ENCODE measurements at regions not wholly inside any gene's neighbourhood (a gene's known extent, or its start where the extent isn't known, plus 50 kb on each side); places are given as distances from the start of the nearest gene placed in this dataset.

GRCh38 chr14:51783765-51784164, 76.6 kb upstream of the GNG2 start:
- intact Hi-C loops (cut with micrococcal nuclease) = loop anchor here (5.0 to 10.0 kb wide), 4 partner anchors 131 to 831 kb away; partner anchors contain the start of gene FRMD6
- ChIA-PET RAD21 (ENCODE audit: low non-redundant PET in 1 of 2, low total read pairs in 2 of 2, uncharacterized antibody in 2 of 2, unreplicated experiment in 2 of 2) (no interaction called here), POLR2A (no interaction called here), CTCF (no interaction called here)
- no peak for ATAC-seq
- BruUV-seq (replicated peaks) = no TSS peak
- H3K4me2 ChIP-seq (ENCODE audit: low read length) = no peak overlapping the region
- H3K9ac ChIP-seq (ENCODE audit: low read length) = no peak overlapping the region
- H4K20me1 ChIP-seq (ENCODE audit: insufficient read depth) = no peaks in the 10 kb centered on the region
- H3K9me3 ChIP-seq (ENCODE audit: control insufficient read depth in 1 of 2, insufficient read depth in 1 of 2, low read depth in 1 of 2, low read length in 2 of 2) = no peaks in the 10 kb centered on the region; a peak in 1 of 4 replicates
- no peak for DNase-seq (ENCODE audit: low read depth, low spot score)
- no peaks in the 10 kb centered on the region for H3K36me3 ChIP-seq (ENCODE audit: control insufficient read depth in 1 of 2, insufficient read depth in 2 of 2, low read length in 2 of 2)
- no peak overlapping the region for H3K27ac ChIP-seq (ENCODE audit: low read depth, low read length)
- no peaks in the 10 kb centered on the region for H3K79me2 ChIP-seq (ENCODE audit: insufficient read depth, low read length)
- H2AFZ ChIP-seq (ENCODE audit: low read depth, low read length, poor library complexity, severe bottlenecking) = no peak overlapping the region
- H3K9me2 ChIP-seq (ENCODE audit: insufficient read depth) = no peaks in the 10 kb centered on the region
- no peak overlapping the region for H3K4me3 ChIP-seq (replicated peaks in 1 of 2; ENCODE audit: low read depth in 1 of 2, low read length in 2 of 2)
- H3K27me3 ChIP-seq (ENCODE audit: insufficient read depth, low read length) = peaks cover 5% of the 10 kb centered on the region; the same call in 1 of the 2 replicates
- H3K4me1 ChIP-seq (ENCODE audit: control insufficient read depth in 1 of 2, insufficient read depth in 2 of 2, low read length in 2 of 2) = peaks cover 0 to 10% of the 10 kb centered on the region in 2 experiments; a peak in 3 of 4 replicates
- TF ChIP-seq SP1 (IDR thresholded peaks at IDR 0.05; ENCODE audit: low read depth) (no peak), ZFX (IDR thresholded peaks at IDR 0.05) (no peak), CEBPB (IDR thresholded peaks at IDR 0.05; ENCODE audit: low read depth) (0 out of 2 replicates have a peak, but pooled peaks have one; percentile 22), TCF7L2 (IDR thresholded peaks at IDR 0.05; ENCODE audit: borderline replicate concordance, extremely low read depth, insufficient read depth, insufficient read length) (no peak)

- Histone ChIP-seq H4K20me1 (ENCODE audit: insufficient read depth) (no peaks in the 10 kb centered on the region), H3K27ac (ENCODE audit: low read depth, low read length) (no peak overlapping the region), H3K79me2 (ENCODE audit: insufficient read depth, low read length) (no peaks in the 10 kb centered on the region), H3K9me2 (ENCODE audit: insufficient read depth) (no peaks in the 10 kb centered on the region), H3K4me1 (ENCODE audit: control insufficient read depth in 1 of 2, insufficient read depth in 2 of 2, low read length in 2 of 2) (peaks cover 0 to 13% of the 10 kb centered on the region in 2 experiments; a peak in 3 of 4 replicates), H2AFZ (ENCODE audit: low read depth, low read length, poor library complexity, severe bottlenecking) (no peak overlapping the region), H3K4me2 (ENCODE audit: low read length) (no peak overlapping the region), H3K4me3 (replicated peaks in 1 of 2; ENCODE audit: low read depth in 1 of 2, low read length in 2 of 2) (no peak overlapping the region), H3K36me3 (ENCODE audit: control insufficient read depth in 1 of 2, insufficient read depth in 2 of 2, low read length in 2 of 2) (no peaks in the 10 kb centered on the region), H3K9ac (ENCODE audit: low read length) (no peak overlapping the region), H3K27me3 (ENCODE audit: insufficient read depth, low read length) (peaks cover 5% of the 10 kb centered on the region; the same call in 1 of the 2 replicates), H3K9me3 (ENCODE audit: control insufficient read depth in 1 of 2, insufficient read depth in 1 of 2, low read depth in 1 of 2, low read length in 2 of 2) (no peaks in the 10 kb centered on the region; a peak in 1 of 4 replicates)
- intact Hi-C loops (cut with micrococcal nuclease) = loop anchor here (5.0 to 10.0 kb wide), 4 partner anchors 132 to 832 kb away; partner anchors contain the start of gene FRMD6
- ATAC-seq (no peak), DNase-seq (ENCODE audit: low read depth, low spot score) (no peak)
- TF ChIP-seq EZH2 (IDR thresholded peaks at IDR 0.05) = no peak
- no peak for TF ChIP-seq EZH2phosphoT487 (IDR thresholded peaks at IDR 0.05; ENCODE audit: borderline replicate concordance)
- TF ChIP-seq, protein P1, sequence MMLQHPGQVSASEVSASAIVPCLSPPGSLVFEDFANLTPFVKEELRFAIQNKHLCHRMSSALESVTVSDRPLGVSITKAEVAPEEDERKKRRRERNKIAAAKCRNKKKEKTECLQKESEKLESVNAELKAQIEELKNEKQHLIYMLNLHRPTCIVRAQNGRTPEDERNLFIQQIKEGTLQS (IDR thresholded peaks at IDR 0.05) = no peak
- TF ChIP-seq JUND (IDR thresholded peaks at IDR 0.05) = no peak
- TF ChIP-seq ZNF274 (IDR thresholded peaks at IDR 0.05; ENCODE audit: low read depth, low read length) = no peak
- no peak for TF ChIP-seq POLR2A (IDR thresholded peaks at IDR 0.05; ENCODE audit: borderline replicate concordance, extremely low read depth, insufficient read depth, insufficient read length)
- no peak for TF ChIP-seq SP1 (IDR thresholded peaks at IDR 0.05; ENCODE audit: low read depth)
- TF ChIP-seq, protein P2, sequence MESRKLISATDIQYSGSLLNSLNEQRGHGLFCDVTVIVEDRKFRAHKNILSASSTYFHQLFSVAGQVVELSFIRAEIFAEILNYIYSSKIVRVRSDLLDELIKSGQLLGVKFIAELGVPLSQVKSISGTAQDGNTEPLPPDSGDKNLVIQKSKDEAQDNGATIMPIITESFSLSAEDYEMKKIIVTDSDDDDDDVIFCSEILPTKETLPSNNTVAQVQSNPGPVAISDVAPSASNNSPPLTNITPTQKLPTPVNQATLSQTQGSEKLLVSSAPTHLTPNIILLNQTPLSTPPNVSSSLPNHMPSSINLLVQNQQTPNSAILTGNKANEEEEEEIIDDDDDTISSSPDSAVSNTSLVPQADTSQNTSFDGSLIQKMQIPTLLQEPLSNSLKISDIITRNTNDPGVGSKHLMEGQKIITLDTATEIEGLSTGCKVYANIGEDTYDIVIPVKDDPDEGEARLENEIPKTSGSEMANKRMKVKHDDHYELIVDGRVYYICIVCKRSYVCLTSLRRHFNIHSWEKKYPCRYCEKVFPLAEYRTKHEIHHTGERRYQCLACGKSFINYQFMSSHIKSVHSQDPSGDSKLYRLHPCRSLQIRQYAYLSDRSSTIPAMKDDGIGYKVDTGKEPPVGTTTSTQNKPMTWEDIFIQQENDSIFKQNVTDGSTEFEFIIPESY (IDR thresholded peaks at IDR 0.05; ENCODE audit: extremely low read depth, insufficient replicate concordance, low read length) = no peak
- no peak for TF ChIP-seq SIN3A (IDR thresholded peaks at IDR 0.05; ENCODE audit: low read depth)
- TF ChIP-seq RAD21 (IDR thresholded peaks at IDR 0.05; ENCODE audit: low read depth) = no peak
- no peak for TF ChIP-seq SRF (IDR thresholded peaks at IDR 0.05; ENCODE audit: low read depth)
- no peak for TF ChIP-seq CBX3 (IDR thresholded peaks at IDR 0.05; ENCODE audit: low read depth)
- TF ChIP-seq, protein P3, sequence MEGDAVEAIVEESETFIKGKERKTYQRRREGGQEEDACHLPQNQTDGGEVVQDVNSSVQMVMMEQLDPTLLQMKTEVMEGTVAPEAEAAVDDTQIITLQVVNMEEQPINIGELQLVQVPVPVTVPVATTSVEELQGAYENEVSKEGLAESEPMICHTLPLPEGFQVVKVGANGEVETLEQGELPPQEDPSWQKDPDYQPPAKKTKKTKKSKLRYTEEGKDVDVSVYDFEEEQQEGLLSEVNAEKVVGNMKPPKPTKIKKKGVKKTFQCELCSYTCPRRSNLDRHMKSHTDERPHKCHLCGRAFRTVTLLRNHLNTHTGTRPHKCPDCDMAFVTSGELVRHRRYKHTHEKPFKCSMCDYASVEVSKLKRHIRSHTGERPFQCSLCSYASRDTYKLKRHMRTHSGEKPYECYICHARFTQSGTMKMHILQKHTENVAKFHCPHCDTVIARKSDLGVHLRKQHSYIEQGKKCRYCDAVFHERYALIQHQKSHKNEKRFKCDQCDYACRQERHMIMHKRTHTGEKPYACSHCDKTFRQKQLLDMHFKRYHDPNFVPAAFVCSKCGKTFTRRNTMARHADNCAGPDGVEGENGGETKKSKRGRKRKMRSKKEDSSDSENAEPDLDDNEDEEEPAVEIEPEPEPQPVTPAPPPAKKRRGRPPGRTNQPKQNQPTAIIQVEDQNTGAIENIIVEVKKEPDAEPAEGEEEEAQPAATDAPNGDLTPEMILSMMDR (IDR thresholded peaks at IDR 0.05 in 2 of 3, conservative IDR thresholded peaks at IDR 0.05 in 1 of 3; ENCODE audit: borderline replicate concordance in 1 of 3, insufficient read depth in 1 of 3, low read depth in 2 of 3, low read length in 2 of 3) = no peak
- no peak for TF ChIP-seq MAX (IDR thresholded peaks at IDR 0.05)
- TF ChIP-seq ELF1 (IDR thresholded peaks at IDR 0.05; ENCODE audit: borderline replicate concordance, low read depth) = no peak
- ChIA-PET RAD21 (ENCODE audit: low non-redundant PET in 1 of 2, low total read pairs in 2 of 2, uncharacterized antibody in 2 of 2, unreplicated experiment in 2 of 2) (no interaction called here), POLR2A (no interaction called here), CTCF (interaction anchor here (1.1 kb wide), 1 partner anchor 9 kb away, joined by 4 read pairs; no protein-coding TSS in a partner anchor)
- BruUV-seq (replicated peaks) = no TSS peak
These were observed 75.9 kb upstream of the GNG2 start for GRCh38 chr14:51784466-51784865.
